Esophagus (tissue), 2 donors: ENCODE measurements at regions not wholly inside any gene's neighbourhood (a gene's known extent, or its start where the extent isn't known, plus 50 kb on each side); places are given as distances from the start of the nearest gene placed in this dataset.

ENCODE experiments used
- H3K27ac ChIP-seq, 2 donors: one replicate each; pipeline ENCODE4 v1.5.1; 2013; ENCODE audit warnings: low read depth in 2 of 2, mild to moderate bottlenecking in 2 of 2, inconsistent platforms in 1 of 2, low read length in 1 of 2, moderate library complexity in 1 of 2
- H3K27me3 ChIP-seq, 2 donors: one replicate each; pipeline ENCODE4 v1.6.1; 2013; ENCODE audit warnings: low read length in 2 of 2, control low read depth in 1 of 2, mild to moderate bottlenecking in 1 of 2; ENCODE audit not compliant: insufficient read depth in 2 of 2, control insufficient read depth in 1 of 2
- H3K36me3 ChIP-seq, 2 donors: one replicate each; pipeline ENCODE4 v1.6.1; 2013; ENCODE audit warnings: low read length in 1 of 2; ENCODE audit not compliant: control insufficient read depth in 2 of 2, insufficient read depth in 2 of 2
- H3K4me1 ChIP-seq, 2 donors: one replicate each; pipeline ENCODE4 v1.6.1; 2013; ENCODE audit warnings: low read length in 1 of 2; ENCODE audit not compliant: control insufficient read depth in 2 of 2, insufficient read depth in 2 of 2
- H3K4me3 ChIP-seq, 2 donors: one replicate each; pipeline ENCODE4 v1.5.1; 2013; ENCODE audit warnings: low read length in 2 of 2, mild to moderate bottlenecking in 2 of 2, low read depth in 1 of 2, moderate library complexity in 1 of 2
- H3K9me3 ChIP-seq, 2 donors: one replicate each; pipeline ENCODE4 v1.6.1; 2013; ENCODE audit warnings: mild to moderate bottlenecking in 2 of 2, low read depth in 1 of 2, low read length in 1 of 2, moderate library complexity in 1 of 2; ENCODE audit not compliant: control insufficient read depth in 2 of 2, insufficient read depth in 1 of 2
- WGBS, 2 donors: extraction: QIAGEN DNeasy Blood & Tissue Kit; methylation state at CpG; one replicate each; pipeline ENCODE4 v1.1.7; 2013; 5-methylcytosine and 5-hydroxymethylcytosine counted together
- donor health status: healthy with polysubstance abuse.
- donor health status: Bipolar disorder and iron deficiency.

DNA sequence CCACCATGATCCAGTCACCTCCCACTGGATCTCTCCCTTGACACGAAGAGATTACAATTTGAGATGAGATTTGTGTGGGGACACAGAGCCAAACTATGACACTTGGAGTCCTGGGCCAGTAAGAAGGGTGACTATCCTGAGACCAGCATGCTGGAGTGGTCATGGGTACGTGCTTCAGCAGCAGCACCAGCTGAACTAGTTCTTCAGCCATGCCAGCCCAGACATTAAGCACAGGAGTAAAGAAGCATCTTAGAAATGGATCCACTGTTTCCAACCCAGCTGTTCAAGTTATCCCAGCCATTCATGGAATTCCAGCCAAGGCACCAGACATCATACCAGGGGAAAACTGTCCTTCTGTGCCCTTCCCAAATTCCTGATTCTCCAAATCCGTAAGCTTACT lies 370.0 kb downstream of the MAFB start:
- no peak overlapping the region for H3K4me3 ChIP-seq
- no peaks in the 10 kb centered on the region for H3K27me3 ChIP-seq
- peak overlapping the region; percentile 24 to 82 for H3K27ac ChIP-seq
- H3K4me1 ChIP-seq, result peaks cover 0 to 4% of the 10 kb centered on the region in 2 donors
- 74% methylated on average over 3 of the region's 3 CpGs for WGBS, 2 donors
- H3K36me3 ChIP-seq, result no peaks in the 10 kb centered on the region
- no peaks in the 10 kb centered on the region for H3K9me3 ChIP-seq

DNA sequence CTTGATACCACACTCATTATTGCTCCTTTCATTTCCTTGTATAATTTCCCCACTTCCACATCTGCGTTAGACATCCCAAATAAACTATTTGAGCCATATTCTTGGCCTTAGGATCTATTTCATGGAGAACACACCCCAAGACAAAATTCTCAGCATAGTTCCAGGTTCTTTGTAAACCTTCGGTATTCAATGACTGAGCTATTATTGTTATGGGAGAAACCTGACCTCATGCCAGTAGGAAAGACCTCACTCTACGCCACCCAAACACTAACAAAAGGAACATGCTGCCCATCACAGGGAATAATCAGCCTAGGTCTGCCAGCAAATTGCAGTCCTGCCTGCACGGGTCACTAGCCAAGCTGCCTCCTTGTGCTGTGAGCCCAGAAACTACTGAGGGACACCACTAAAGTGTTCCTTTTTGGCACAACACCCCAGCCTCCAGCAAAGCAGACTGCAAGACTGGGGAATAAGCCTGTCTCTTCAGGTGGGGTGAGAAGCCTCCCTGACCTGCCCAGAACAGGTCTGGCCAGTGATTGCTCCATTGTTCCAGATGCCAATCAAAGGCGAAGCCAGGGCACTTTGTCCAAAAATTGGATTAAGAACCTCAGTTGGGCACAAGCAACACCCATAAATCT lies 371.8 kb downstream of the MAFB start:
- WGBS, 2 donors, result 36 to 53% methylated on average over 5 of the region's 5 CpGs
- Histone ChIP-seq H3K27me3 (no peaks in the 10 kb centered on the region), H3K27ac (peak overlapping the region; percentile 82 to 92), H3K36me3 (no peaks in the 10 kb centered on the region), H3K4me3 (no peak overlapping the region), H3K4me1 (peaks cover 0 to 4% of the 10 kb centered on the region in 2 donors), H3K9me3 (no peaks in the 10 kb centered on the region)

DNA sequence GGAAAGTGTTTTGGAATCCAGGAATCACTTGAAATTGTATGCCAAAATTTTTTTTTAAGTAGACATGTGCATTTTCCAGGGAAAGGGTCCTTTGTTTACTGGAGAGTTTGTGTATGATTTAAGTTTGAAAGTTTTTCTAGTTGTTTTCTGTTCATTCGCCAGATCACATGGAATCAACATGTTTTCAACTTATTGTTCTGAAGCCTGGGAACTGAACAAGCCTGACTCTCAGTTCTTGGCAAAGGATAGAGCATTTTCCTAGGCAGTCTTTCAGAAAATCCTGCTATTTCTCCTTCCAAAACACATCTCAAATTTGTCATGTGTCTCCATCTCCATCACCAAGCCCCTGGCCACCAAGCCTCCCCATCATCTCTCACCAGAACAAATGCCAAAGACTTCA lies 374.8 kb downstream of the MAFB start:
- Histone ChIP-seq H3K9me3 (peaks cover 0 to 2% of the 10 kb centered on the region in 2 donors), H3K27ac (peak overlapping the region in 1 of 2 donors; percentile 42), H3K36me3 (no peaks in the 10 kb centered on the region), H3K4me3 (no peak overlapping the region), H3K27me3 (no peaks in the 10 kb centered on the region), H3K4me1 (peaks cover 0 to 4% of the 10 kb centered on the region in 2 donors)
- 38 to 40% methylated on average over 1 of the region's 1 CpG for WGBS, 2 donors

DNA sequence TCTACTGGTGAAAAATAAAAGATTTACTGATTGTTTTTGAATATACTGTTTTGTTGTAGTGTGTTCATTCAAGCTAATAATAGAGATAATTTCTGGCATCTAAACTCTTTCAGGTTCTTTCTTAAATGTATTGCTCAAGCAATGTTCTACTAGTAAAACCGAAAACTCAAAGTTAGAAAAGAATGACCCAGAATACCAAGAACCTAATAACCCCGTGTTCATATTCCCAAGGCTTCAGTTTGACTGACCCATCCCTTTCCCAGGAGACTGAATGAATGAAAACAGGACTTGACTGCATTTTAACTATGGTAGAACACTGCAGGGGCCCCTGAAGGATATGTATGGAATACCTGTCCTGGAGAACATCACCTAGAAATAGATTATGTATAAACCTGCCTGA lies 375.3 kb downstream of the MAFB start:
- H3K4me1 ChIP-seq, result peaks cover 0 to 4% of the 10 kb centered on the region in 2 donors
- no peak overlapping the region for H3K27ac ChIP-seq
- peaks cover 0 to 2% of the 10 kb centered on the region in 2 donors for H3K9me3 ChIP-seq
- H3K36me3 ChIP-seq, result no peaks in the 10 kb centered on the region
- no peak overlapping the region for H3K4me3 ChIP-seq
- H3K27me3 ChIP-seq, result no peaks in the 10 kb centered on the region
- 75 to 77% methylated on average over 2 of the region's 2 CpGs for WGBS, 2 donors

DNA sequence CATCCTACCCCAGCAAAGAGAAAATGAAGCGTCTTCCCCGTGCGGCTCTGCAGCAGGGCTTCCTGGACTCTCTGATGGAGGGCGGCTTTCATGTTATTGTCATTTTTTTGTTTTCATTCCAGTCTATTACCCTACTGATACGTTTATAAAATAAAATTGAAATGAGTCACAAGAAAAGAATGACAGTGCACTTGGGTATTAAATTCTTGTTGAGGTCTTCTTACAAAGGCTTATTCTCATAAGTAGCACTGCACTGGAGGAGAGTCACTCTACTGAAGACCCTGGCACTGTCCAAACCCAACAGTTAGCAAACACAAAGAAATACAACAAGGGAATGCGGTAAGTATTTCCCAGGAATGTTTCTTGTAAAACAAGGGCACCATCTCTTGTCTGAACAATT lies 379.3 kb downstream of the MAFB start:
- no peak overlapping the region for H3K4me3 ChIP-seq
- H3K4me1 ChIP-seq, result peaks cover 0 to 2% of the 10 kb centered on the region in 2 donors
- WGBS, 2 donors, result 85 to 87% methylated on average over 6 of the region's 6 CpGs
- H3K27ac ChIP-seq, result no peak overlapping the region
- no peaks in the 10 kb centered on the region for H3K27me3 ChIP-seq
- H3K36me3 ChIP-seq, result no peaks in the 10 kb centered on the region
- peaks cover 0 to 2% of the 10 kb centered on the region in 2 donors for H3K9me3 ChIP-seq

DNA sequence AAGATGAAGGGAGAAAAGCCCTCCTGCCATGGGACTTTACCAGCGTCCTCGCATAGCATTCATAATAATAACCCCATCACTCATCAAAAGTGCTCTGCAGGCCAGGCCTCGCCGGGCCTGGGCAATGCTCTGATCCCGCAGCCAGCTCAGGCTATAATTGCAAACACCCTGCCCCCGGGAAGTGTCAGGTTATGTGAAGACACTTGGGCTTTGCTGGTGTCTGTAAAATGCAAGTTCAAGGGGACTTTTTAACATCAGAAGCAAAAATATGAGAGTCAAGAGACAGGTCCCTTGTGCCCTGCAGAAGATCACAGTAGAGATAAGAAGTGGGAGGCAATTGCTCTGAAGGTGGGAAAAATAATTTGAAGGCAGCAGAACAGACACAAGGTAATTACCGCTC lies 381.0 kb downstream of the MAFB start:
- H3K36me3 ChIP-seq, result no peaks in the 10 kb centered on the region
- H3K9me3 ChIP-seq, result peaks cover 0 to 2% of the 10 kb centered on the region in 2 donors
- WGBS, 2 donors, result 78 to 83% methylated on average over 7 of the region's 7 CpGs
- H3K27ac ChIP-seq, result no peak overlapping the region
- no peaks in the 10 kb centered on the region for H3K27me3 ChIP-seq
- H3K4me3 ChIP-seq, result no peak overlapping the region
- H3K4me1 ChIP-seq, result peaks cover 0 to 2% of the 10 kb centered on the region in 2 donors

DNA sequence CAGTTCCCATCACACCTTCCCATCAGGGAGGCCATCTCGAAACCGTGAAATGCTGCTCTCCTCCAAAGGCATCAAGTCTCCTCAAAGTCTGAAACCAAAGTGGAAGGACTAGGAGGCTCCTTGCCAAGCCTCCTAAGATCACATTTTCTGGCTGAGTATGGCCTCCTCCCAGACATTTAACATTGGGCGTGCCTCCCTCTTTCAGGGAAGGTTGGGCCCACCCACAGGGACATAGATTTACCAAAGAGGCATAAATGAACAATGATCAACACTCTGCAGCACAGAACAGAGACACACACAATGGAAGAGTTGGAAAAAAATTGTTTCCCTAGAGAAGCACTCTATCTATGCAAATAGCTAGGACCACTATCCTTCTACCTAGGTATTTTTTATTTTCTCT lies 381.8 kb downstream of the MAFB start:
- H3K4me3 ChIP-seq, result no peak overlapping the region
- H3K36me3 ChIP-seq, result no peaks in the 10 kb centered on the region
- H3K27me3 ChIP-seq, result no peaks in the 10 kb centered on the region
- H3K9me3 ChIP-seq, result peaks cover 0 to 2% of the 10 kb centered on the region in 2 donors
- WGBS, 2 donors, result 75 to 80% methylated on average over 3 of the region's 3 CpGs
- peaks cover 0 to 2% of the 10 kb centered on the region in 2 donors for H3K4me1 ChIP-seq
- H3K27ac ChIP-seq, result no peak overlapping the region

DNA sequence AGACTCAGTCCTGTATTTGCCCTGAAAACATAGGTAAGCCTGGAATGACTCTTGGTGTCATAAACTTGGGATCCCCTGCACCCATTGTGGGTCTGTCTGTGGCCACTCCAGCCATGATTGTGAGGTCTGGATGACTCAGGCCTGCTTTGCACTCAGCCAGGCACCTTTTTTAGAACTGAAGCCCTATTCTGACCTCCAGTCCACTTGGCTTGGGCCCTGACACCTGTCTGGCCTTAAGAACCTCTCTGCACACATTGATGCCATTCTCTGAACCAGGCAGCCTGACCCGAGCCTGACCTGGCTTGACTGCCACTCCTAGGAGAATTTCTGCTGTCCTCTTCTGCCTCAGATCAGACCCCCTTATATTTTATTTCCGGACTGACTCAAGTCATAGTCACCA lies 383.7 kb downstream of the MAFB start:
- Histone ChIP-seq H3K9me3 (no peaks in the 10 kb centered on the region), H3K36me3 (no peaks in the 10 kb centered on the region), H3K4me1 (peaks cover 0 to 2% of the 10 kb centered on the region in 2 donors), H3K27me3 (no peaks in the 10 kb centered on the region), H3K27ac (no peak overlapping the region), H3K4me3 (no peak overlapping the region)
- 90 to 92% methylated on average over 2 of the region's 2 CpGs for WGBS, 2 donors

DNA sequence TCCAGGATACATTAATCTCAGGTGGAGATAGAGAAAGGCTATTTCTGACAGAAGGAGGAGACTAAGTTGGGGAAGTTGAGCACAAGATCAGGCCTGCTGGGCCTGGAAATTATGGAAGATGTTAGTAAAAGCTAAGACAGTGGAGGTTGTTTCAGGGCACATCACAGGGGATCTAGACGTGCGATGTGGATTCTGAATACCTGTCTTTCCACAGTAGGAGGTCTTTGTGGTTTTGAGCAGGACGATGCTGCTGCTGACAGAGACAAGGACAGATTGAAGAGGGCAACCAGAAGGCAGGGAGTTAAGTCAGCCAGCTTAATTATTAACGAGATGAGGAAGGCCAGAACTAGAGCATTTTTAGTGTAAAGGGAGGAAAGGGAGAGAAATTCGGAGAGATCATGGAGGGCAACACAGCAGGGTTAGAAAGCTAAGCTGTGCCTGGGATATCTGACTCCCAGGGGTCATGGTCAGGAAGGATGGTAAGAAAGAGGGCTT lies 384.9 kb downstream of the MAFB start:
- Histone ChIP-seq H3K27me3 (no peaks in the 10 kb centered on the region), H3K4me1 (peaks cover 0 to 2% of the 10 kb centered on the region in 2 donors), H3K4me3 (no peak overlapping the region), H3K9me3 (no peaks in the 10 kb centered on the region), H3K36me3 (no peaks in the 10 kb centered on the region), H3K27ac (no peak overlapping the region)
- WGBS, 2 donors, result 77 to 87% methylated on average over 5 of the region's 5 CpGs

DNA sequence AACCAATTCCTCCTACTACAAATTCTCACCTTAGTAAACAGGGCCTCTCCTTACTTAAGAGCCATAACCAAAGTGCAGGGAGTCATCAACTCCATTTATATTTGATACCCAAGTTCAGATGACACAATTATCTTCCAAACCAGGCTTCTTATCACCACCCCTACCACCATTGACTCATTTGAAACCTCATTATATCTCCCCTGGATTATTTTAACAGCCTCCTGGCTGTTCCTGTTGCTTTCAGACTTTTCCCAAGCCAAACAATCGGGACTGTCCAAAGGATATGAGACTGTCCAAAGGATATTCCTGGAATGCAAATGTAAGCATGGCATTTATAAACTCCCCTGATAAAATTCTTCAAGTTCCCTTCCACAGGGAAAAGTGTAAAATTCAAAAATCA lies 394.3 kb downstream of the MAFB start:
- H3K4me1 ChIP-seq, result no peaks in the 10 kb centered on the region
- no peaks in the 10 kb centered on the region for H3K9me3 ChIP-seq
- 71 to 73% methylated on average over 1 of the region's 1 CpG for WGBS, 2 donors
- H3K4me3 ChIP-seq, result no peak overlapping the region
- no peaks in the 10 kb centered on the region for H3K36me3 ChIP-seq
- no peak overlapping the region for H3K27ac ChIP-seq
- H3K27me3 ChIP-seq, result no peaks in the 10 kb centered on the region
